ENCODE measurements at regions not wholly inside any gene's neighbourhood (a gene's known extent, or its start where the extent isn't known, plus 50 kb on each side); places are given as distances from the start of the nearest gene placed in this dataset.
A peak's percentile ranks its signal among the peaks of the same experiment; 100 is the strongest.
"Not testable (repeated sequence)": the region's sequence is repeated elsewhere in the genome, so short reads cannot be mapped to it uniquely, and the experiment has no call there.

DNA sequence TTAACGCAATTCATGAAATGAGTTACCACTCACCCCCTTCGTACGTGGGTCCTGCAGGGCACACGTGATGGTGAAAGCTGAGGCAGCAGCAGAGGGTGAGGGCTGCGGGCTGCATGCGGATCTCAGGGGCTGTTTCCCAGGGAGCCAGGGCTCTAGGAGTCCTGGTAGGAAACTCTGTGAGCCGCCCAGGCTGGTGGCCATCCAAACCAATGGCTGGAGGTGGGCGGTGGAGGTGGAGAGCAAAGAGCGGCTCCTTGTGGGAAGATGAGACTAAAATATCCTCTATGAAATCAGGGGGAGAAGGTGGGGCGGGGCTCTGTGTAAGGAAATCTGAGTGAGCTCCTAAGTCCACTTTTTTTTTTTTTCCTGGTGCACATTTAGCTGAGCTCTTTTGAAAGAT lies 120.1 kb upstream of the SLC1A4 start:
- CTCF ChIA-PET: interaction anchor here (0.5 to 3.1 kb wide), 7 partner anchors 220 to 538 kb away, joined by 3 to 25 read pairs (median 3); no protein-coding TSS in a partner anchor
- H3K36me3 Mint-ChIP-seq: no peaks in the 10 kb centered on the region
- H3K9me3 Mint-ChIP-seq: no peaks in the 10 kb centered on the region
- H3K4me3 Mint-ChIP-seq: no peak overlapping the region
- peaks cover 6% of the 10 kb centered on the region for H3K4me1 Mint-ChIP-seq
- H3K27ac Mint-ChIP-seq: no peak overlapping the region
- no peak for DNase-seq
- H3K27me3 Mint-ChIP-seq: peaks cover 52% of the 10 kb centered on the region

DNA sequence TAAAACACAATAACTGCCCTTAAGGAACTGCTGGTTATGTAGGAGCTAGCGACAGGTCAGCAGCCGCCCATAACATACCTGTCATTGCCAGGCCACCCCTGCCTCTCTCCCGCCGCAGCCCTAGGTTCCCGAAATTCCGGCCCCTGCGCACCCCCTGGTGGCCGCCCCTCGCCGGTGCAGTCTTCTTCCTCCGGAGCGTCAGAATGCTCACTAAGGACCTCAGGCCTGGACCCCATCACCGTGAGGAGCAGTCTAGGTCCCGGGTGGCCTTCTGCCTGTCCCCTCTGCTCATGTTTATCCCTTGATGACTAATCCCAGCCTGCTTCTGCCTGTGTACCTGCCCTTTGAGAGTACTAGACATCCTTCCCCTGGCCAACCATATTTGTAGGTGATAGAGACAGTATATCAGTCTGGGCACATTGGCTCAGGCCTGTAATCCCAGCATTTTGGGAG lies 115.7 kb upstream of the SLC1A4 start:
- no peaks in the 10 kb centered on the region for H3K9me3 Mint-ChIP-seq
- peaks cover 52% of the 10 kb centered on the region for H3K27me3 Mint-ChIP-seq
- H3K4me1 Mint-ChIP-seq: peaks cover 6% of the 10 kb centered on the region
- no peak overlapping the region for H3K27ac Mint-ChIP-seq
- CTCF ChIA-PET: interaction anchor here (0.7 to 2.8 kb wide), 13 partner anchors 9 to 543 kb away, joined by 3 to 11 read pairs (median 5); no protein-coding TSS in a partner anchor
- H3K4me3 Mint-ChIP-seq: no peak overlapping the region
- peak; percentile 82 for DNase-seq
- H3K36me3 Mint-ChIP-seq: no peaks in the 10 kb centered on the region

DNA sequence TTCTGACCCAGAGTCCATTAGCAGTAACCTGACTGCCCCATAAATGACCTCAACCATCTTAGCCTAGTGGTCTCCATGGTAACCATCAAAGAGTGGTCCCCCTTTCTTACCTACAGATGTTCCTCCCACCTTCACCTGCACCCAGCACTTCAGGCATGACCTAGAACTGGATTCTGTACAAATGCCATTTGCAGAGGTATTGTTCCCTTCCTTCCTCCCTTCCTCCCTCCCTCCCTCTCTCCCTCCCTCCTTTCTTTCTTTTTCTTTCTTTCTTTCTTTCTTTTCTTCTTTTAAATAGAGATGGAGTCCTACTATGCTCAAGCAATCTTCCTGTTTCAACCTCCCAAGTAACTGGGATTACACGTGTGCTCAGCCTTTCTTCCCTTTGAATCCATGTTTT lies 114.6 kb upstream of the SLC1A4 start:
- H3K4me3 Mint-ChIP-seq: no peak overlapping the region
- H3K27ac Mint-ChIP-seq: no peak overlapping the region
- CTCF ChIA-PET: no interaction called here
- no peaks in the 10 kb centered on the region for H3K9me3 Mint-ChIP-seq
- peaks cover 6% of the 10 kb centered on the region for H3K4me1 Mint-ChIP-seq
- peaks cover 42% of the 10 kb centered on the region for H3K27me3 Mint-ChIP-seq
- H3K36me3 Mint-ChIP-seq: no peaks in the 10 kb centered on the region
- DNase-seq: no peak

DNA sequence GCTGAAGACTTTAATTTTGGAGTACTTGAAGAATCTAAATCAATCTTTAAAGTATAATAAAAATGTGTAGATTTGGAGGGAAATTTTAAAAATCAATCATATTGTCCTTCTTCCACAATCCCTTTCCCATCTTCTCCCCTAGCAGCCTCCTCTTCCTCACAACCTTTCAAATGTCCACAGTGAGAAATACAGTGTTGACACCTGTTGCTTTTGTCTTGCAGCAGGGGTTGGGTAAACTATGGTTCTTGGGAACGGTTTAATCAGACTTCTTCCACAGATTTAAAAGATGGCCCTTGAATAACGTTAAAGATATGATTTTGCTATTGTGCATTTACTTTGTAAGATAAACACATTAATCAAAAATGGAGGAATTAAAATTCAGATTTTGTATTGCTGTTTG lies 113.8 kb upstream of the SLC1A4 start:
- no peak overlapping the region for H3K27ac Mint-ChIP-seq
- H3K4me1 Mint-ChIP-seq: peaks cover 6% of the 10 kb centered on the region
- no peaks in the 10 kb centered on the region for H3K9me3 Mint-ChIP-seq
- peaks cover 39% of the 10 kb centered on the region for H3K27me3 Mint-ChIP-seq
- no peaks in the 10 kb centered on the region for H3K36me3 Mint-ChIP-seq
- CTCF ChIA-PET: interaction anchor here (0.6 kb wide), 1 partner anchor 166 kb away, joined by 3 read pairs; no protein-coding TSS in a partner anchor
- no peak for DNase-seq
- H3K4me3 Mint-ChIP-seq: no peak overlapping the region

DNA sequence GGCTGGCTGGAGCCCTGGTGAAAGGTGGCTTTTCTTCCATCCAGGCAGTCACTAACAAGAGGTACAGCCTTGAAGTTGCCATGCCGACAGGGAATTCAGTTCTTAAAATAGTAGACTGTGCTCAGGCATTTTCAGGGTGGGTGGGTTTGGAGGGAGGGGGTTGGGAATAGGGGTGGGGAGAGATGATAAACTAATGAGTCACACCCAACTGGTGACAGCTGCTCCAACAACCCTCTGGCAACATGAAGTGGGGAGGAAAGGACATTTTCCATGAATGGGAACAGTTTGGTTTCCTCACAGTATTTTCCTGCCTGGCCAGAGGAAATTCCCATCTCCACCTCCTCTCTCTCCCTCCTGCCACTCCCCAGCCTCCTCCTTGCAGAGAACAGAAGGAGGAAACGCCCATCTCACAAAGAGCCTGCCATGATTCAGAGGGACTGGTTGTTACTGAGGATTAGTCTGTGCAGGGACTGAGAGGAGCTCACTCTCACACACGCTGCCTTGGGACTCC lies 113.0 kb upstream of the SLC1A4 start:
- no peaks in the 10 kb centered on the region for H3K9me3 Mint-ChIP-seq
- H3K4me1 Mint-ChIP-seq: peaks cover 8% of the 10 kb centered on the region
- H3K36me3 Mint-ChIP-seq: no peaks in the 10 kb centered on the region
- no peak overlapping the region for H3K4me3 Mint-ChIP-seq
- no peak for DNase-seq
- peaks cover 40% of the 10 kb centered on the region for H3K27me3 Mint-ChIP-seq
- no peak overlapping the region for H3K27ac Mint-ChIP-seq
- CTCF ChIA-PET: interaction anchor here (0.6 kb wide), 1 partner anchor 414 kb away, joined by 3 read pairs; no protein-coding TSS in a partner anchor

DNA sequence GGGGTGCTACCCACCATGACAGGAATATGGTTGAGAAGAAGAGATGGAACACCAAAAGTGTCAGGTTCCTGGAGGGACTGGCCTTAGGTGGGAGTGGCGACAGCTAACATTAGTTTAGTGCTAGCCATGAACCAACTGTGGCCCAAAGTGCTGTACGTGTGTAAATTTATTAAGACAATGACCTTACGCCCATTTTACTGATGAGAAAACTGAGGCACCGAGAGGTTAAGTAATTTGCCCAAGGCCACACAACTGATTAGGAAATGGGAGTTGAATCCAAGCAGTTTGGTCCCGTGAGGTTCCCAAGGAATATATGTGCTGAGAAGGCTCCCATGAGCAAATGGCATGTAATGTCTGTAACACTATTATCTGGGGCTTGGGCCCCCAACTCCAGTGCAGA lies 109.5 kb upstream of the SLC1A4 start:
- Mint-ChIP-seq H3K4me3 (no peak overlapping the region), H3K27me3 (peaks cover 29% of the 10 kb centered on the region), H3K36me3 (no peaks in the 10 kb centered on the region), H3K9me3 (no peaks in the 10 kb centered on the region), H3K27ac (no peak overlapping the region), H3K4me1 (peaks cover 4% of the 10 kb centered on the region)
- DNase-seq: no peak
- CTCF ChIA-PET: no interaction called here

DNA sequence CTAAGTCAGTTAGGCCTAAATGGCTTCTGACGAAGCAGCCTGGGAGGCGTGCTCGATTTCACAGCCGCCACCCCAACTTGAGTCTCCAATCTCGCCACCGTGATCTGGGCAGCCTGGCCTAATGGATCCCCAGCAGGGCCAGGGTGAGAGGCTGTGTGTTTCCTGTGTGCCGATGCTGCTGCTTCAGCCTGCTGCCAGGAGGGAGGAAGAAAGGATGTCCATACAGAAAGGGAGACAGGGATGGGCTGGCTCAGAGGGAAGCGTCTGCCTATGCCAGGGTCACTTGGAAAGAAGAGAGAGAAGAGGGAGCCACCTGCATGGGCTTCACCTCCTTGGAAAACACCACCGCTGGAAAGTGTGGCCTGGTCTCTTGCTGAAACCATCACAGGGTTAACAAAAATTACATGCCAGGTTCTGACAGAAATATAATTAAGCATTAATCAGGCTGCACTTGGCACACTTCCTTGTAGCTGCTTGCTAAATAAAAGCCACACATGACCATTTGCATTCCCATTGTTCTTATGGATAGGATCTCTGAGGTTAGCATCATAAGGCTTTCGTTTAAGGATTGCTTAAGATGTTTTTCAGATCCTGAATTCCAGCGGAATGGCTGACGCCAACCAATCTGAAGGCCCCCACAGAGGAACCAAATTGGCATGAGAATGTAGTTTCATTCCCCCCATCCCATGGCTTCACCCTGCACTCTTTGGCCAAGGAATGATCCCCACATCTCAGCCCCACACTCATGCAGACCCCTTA lies 108.8 kb upstream of the SLC1A4 start:
- no peak overlapping the region for H3K4me3 Mint-ChIP-seq
- H3K4me1 Mint-ChIP-seq: peaks cover 4% of the 10 kb centered on the region
- no peaks in the 10 kb centered on the region for H3K9me3 Mint-ChIP-seq
- peaks cover 23% of the 10 kb centered on the region for H3K27me3 Mint-ChIP-seq
- CTCF ChIA-PET: no interaction called here
- H3K27ac Mint-ChIP-seq: no peak overlapping the region
- no peak for DNase-seq
- H3K36me3 Mint-ChIP-seq: no peaks in the 10 kb centered on the region

DNA sequence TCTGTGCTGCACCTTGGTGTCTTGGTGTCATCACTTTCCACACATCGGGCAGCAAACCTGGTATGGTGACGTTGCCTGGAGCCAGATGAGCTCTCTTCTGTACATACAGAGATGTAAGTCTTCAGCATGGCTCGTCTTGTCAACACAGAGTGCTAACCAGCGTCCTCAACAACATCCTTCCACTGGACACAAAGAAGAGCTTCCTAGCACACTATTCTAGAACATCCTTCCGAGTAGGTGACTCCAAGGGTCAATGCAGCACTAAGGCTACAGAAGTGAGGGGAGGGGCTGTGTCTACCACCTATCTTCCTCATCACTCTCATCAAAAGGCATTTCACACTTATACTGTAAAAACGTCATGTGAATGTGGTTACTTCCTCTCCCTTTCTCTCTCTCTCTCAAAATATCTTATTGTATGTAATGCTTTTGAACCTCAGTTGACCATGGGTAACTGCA lies 108.1 kb upstream of the SLC1A4 start:
- peaks cover 4% of the 10 kb centered on the region for H3K4me1 Mint-ChIP-seq
- no peak overlapping the region for H3K4me3 Mint-ChIP-seq
- no peaks in the 10 kb centered on the region for H3K9me3 Mint-ChIP-seq
- no peak overlapping the region for H3K27ac Mint-ChIP-seq
- peaks cover 21% of the 10 kb centered on the region for H3K27me3 Mint-ChIP-seq
- H3K36me3 Mint-ChIP-seq: no peaks in the 10 kb centered on the region
- CTCF ChIA-PET: no interaction called here
- DNase-seq: no peak

DNA sequence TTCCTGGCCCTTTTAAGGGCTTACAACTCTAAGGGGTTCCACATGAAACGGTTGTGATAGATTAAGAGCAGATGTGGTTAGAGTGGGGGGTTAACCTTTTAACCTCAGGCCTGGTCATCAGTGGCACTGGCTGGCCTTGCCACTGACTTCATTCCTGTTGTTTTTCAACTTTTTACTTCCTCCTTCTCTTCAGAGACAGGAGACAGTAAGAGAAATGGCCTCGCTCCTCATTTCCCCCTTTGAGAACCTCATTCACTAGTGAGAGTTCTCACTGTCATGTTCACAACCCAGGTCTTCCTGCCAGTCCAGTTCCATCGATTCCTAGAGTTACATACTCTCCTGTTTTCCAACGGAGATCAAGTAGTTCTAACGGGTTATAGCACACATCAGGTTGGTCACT lies 101.6 kb upstream of the SLC1A4 start:
- CTCF ChIA-PET: no interaction called here
- H3K4me1 Mint-ChIP-seq: no peaks in the 10 kb centered on the region
- H3K27ac Mint-ChIP-seq: no peak overlapping the region
- peaks cover 3% of the 10 kb centered on the region for H3K9me3 Mint-ChIP-seq
- DNase-seq: no peak
- peaks cover 25% of the 10 kb centered on the region for H3K27me3 Mint-ChIP-seq
- no peak overlapping the region for H3K4me3 Mint-ChIP-seq
- H3K36me3 Mint-ChIP-seq: no peaks in the 10 kb centered on the region

DNA sequence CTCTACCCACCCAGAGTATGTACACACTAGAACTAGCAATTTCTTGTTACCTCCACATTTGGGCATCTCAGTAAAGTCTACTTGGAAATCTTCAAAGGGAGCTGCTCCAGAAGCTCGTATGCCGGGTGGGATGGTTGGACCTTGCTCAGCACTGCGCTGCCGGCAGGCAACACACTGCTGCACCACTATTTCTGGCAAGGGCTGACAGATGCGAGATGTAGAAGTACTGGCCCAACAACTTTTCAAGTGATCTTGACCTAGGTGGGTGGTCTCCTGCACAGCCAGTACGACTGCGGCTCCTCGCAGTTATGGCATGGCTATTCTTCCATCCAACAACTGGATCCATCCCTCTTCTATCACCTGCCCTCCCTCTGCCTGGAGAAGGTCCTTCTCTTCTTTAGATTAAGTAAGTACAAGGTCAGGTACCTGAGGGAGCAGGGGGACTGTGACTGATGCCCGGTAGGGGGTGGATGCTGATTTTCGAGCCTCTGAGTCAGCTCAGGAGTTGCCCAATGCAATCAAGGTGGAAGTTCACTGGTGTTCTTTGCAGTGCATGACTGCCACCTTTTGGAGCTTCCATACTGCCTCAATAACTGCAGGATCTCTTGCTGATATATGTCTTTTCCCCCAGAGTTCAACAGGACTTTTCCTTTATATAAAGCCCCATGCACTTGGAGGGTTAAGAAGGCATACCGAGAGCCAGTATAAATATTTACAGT lies 100.4 kb upstream of the SLC1A4 start:
- H3K27ac Mint-ChIP-seq: no peak overlapping the region
- H3K9me3 Mint-ChIP-seq: peaks cover 3% of the 10 kb centered on the region
- CTCF ChIA-PET: interaction anchor here (0.8 kb wide), 1 partner anchor 29 kb away, joined by 3 read pairs; no protein-coding TSS in a partner anchor
- no peaks in the 10 kb centered on the region for H3K36me3 Mint-ChIP-seq
- no peak overlapping the region for H3K4me3 Mint-ChIP-seq
- no peaks in the 10 kb centered on the region for H3K4me1 Mint-ChIP-seq
- peaks cover 35% of the 10 kb centered on the region for H3K27me3 Mint-ChIP-seq
- DNase-seq: no peak

DNA sequence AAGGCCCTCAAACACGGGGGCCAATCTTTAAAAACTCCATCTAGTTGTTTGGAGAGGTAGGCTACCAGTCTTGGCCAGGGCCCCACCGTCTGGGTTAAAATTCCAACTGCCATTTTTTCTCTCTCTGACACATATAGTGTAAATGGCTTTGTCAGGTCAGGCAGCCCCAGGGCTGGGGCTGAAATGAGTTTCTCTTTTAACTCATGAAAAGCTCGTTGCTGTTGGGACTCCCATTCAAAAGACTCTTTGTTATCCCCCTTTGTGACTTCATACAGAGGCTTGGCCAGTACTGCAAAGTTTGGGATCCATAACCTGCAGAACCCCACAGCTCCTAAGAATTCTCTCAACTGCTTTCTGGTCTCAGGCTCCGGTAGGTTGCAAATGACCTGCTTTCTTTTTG lies 99.4 kb upstream of the SLC1A4 start:
- Mint-ChIP-seq H3K4me3 (no peak overlapping the region), H3K27ac (no peak overlapping the region), H3K36me3 (no peaks in the 10 kb centered on the region), H3K27me3 (peaks cover 40% of the 10 kb centered on the region), H3K4me1 (no peaks in the 10 kb centered on the region), H3K9me3 (peaks cover 3% of the 10 kb centered on the region)
- DNase-seq: no peak
- CTCF ChIA-PET: no interaction called here

DNA sequence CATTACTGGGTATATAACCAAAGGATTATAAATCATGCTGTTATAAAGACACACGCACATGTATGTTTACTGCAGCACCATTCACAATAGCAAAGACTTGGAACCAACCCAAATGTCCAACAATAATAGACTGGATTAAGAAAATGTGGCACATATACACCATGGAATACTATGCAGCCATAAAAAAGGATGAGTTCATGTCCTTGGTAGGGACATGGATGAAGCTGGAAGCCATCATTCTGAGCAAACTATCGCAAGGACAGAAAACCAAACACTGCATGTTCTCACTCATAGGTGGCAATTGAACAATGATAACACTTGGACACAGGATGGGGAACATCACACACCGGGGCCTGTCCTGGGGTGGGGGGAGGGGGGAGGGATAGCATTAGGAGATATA lies 92.6 kb upstream of the SLC1A4 start:
- H3K4me3 Mint-ChIP-seq, DNase-seq, H3K4me1 Mint-ChIP-seq, H3K9me3 Mint-ChIP-seq, CTCF ChIA-PET, H3K27ac Mint-ChIP-seq, H3K36me3 Mint-ChIP-seq: not testable (repeated sequence)
- peaks cover 35% of the 10 kb centered on the region for H3K27me3 Mint-ChIP-seq

DNA sequence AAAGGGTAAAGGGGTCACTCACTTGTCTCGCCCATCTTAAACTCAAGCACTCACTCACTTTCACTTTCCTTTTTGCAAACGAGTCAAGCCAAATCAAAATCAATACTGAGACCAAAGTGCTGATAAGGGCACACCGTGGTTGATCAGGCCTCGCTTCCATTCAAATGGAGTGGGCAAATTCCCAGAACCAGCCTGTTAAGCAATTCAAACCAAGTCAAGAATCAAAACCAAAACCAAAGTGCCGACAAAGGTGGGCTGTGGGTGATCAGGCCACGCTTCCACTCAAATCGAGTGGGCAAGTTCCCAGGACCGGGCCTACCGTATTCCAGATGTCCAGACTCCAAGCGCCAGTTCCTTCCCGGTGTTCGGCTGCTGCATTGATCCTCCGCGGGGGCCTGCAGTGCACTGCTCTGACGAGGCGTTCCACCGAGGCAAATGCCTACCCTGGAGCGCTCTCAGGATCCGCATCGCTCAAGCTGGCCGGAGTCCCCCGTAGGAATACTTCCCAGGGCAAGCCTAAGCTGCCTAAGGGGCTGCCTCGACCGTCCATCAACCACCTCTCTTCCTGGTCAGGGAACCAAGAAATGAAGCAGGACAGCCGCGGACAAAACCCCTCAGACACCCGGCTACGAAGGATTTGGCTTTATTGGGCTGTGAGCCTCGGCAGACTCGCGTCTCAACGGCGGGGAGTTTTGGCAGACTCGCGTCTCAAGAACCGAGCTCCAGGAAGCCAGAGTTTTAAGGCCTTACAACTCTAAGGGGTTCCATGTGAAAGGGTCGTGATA lies 89.9 kb upstream of the SLC1A4 start:
- no peaks in the 10 kb centered on the region for H3K36me3 Mint-ChIP-seq
- H3K27ac Mint-ChIP-seq: no peak overlapping the region
- peaks cover 8% of the 10 kb centered on the region for H3K4me1 Mint-ChIP-seq
- no peak for DNase-seq
- CTCF ChIA-PET: interaction anchor here (1.2 kb wide), 1 partner anchor 14 kb away, joined by 3 read pairs; no protein-coding TSS in a partner anchor
- peaks cover 40% of the 10 kb centered on the region for H3K27me3 Mint-ChIP-seq
- H3K4me3 Mint-ChIP-seq: no peak overlapping the region
- H3K9me3 Mint-ChIP-seq: no peaks in the 10 kb centered on the region

DNA sequence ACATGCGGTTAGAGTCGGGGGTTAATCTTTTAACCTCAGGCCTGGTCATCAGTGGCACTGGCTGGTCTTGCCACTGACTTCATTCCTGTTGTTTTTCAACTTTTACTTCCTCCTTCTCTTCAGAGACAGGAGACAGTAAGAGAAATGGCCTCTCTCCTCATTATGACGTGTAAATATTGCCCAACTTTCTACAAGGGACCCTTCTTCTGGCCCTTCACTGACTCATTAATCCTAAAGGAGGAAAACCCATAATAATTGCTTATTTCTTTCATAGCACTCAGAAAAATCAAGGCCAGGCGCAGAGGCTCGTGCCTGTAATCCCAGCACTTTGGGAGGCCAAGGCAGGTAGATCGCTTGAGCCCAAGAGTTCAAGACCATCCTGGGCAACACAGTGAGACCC lies 89.3 kb upstream of the SLC1A4 start:
- not testable (repeated sequence) for DNase-seq, H3K9me3 Mint-ChIP-seq, H3K4me3 Mint-ChIP-seq, H3K27ac Mint-ChIP-seq, H3K4me1 Mint-ChIP-seq, H3K36me3 Mint-ChIP-seq
- CTCF ChIA-PET: interaction anchor here (1.2 kb wide), 2 partner anchors 15 to 27 kb away, joined by 3 read pairs; no protein-coding TSS in a partner anchor
- H3K27me3 Mint-ChIP-seq: peaks cover 39% of the 10 kb centered on the region
